GM23338 (cell line): ENCODE measurements at regions not wholly inside any gene's neighbourhood (a gene's known extent, or its start where the extent isn't known, plus 50 kb on each side); places are given as distances from the start of the nearest gene placed in this dataset.
A peak's percentile ranks its signal among the peaks of the same experiment; 100 is the strongest.

Source experiments
- ATAC-seq: fragments of 200-7000 bp; cut with Tn5 transposase; 3 replicates; pipeline ENCODE4 v1.9.1; 2020
- DNase-seq: peaks from one replicate; pipeline ENCODE4 v3.0.0-alpha.2; 2015; ENCODE audit warnings: low spot score
- H2AFZ ChIP-seq: fragments of 200-600 bp; sonication (generic); 2 replicates; pipeline ENCODE4 v1.8.0; 2016; ENCODE audit warnings: antibody characterized with exemption, mild to moderate bottlenecking, moderate library complexity
- H3F3A ChIP-seq: fragments of 200-600 bp; sonication (generic); replicated peaks from 2 replicates; pipeline ENCODE4 v1.8.0; 2017; ENCODE audit warnings: antibody characterized with exemption, mixed run types, low read depth
- H3K27ac ChIP-seq: fragments of 200-600 bp; sonication (generic); 2 replicates; pipeline ENCODE4 v1.6.1; 2016; ENCODE audit warnings: low read depth
- H3K27me3 ChIP-seq: fragments of 200-600 bp; sonication (generic); 2 replicates; pipeline ENCODE4 v1.8.0; 2016; ENCODE audit warnings: mild to moderate bottlenecking, mixed run types, moderate library complexity; ENCODE audit not compliant: insufficient read depth
- H3K36me3 ChIP-seq: fragments of 200-600 bp; sonication (generic); 2 replicates; pipeline ENCODE4 v1.8.0; 2016; ENCODE audit warnings: mild to moderate bottlenecking; ENCODE audit not compliant: insufficient read depth
- H3K4me1 ChIP-seq: fragments of 200-600 bp; sonication (generic); 2 replicates; pipeline ENCODE4 v1.8.0; 2016; ENCODE audit warnings: mild to moderate bottlenecking, moderate library complexity; ENCODE audit not compliant: insufficient read depth
- H3K4me2 ChIP-seq: fragments of 200-600 bp; sonication (generic); 2 replicates; pipeline ENCODE4 v1.7.1; 2017; ENCODE audit warnings: mixed run types
- H3K4me3 ChIP-seq: fragments of 200-600 bp; sonication (generic); 2 replicates; pipeline ENCODE4 v1.6.1; 2016; ENCODE audit warnings: mixed run types
- H3K79me2 ChIP-seq: fragments of 200-600 bp; sonication (generic); replicated peaks from 2 replicates; pipeline ENCODE4 v1.8.0; 2017; ENCODE audit warnings: mild to moderate bottlenecking; ENCODE audit not compliant: insufficient read depth
- H3K9me2 ChIP-seq: fragments of 200-600 bp; sonication (generic); 2 replicates; pipeline ENCODE4 v1.8.0; 2017; ENCODE audit not compliant: insufficient read depth
- H4K20me1 ChIP-seq: fragments of 200-600 bp; sonication (generic); replicated peaks from 2 replicates; pipeline ENCODE4 v1.8.0; 2017; ENCODE audit warnings: mild to moderate bottlenecking; ENCODE audit not compliant: insufficient read depth
- H3K27ac Mint-ChIP-seq: 2 replicates; pipeline ENCODE4 v1.8.0; 2020; ENCODE audit warnings: inconsistent platforms, mild to moderate bottlenecking, moderate library complexity, mixed read lengths
- H3K27me3 Mint-ChIP-seq: 3 replicates; pipeline ENCODE4 v1.8.0; 2022; ENCODE audit warnings: low read depth, mild to moderate bottlenecking, moderate library complexity, mixed read lengths, inconsistent platforms; ENCODE audit not compliant: insufficient read depth, poor library complexity
- H3K36me3 Mint-ChIP-seq: 3 replicates; pipeline ENCODE4 v1.8.0; 2021; ENCODE audit warnings: low read depth, mild to moderate bottlenecking, inconsistent platforms, moderate library complexity, mixed read lengths
- H3K4me1 Mint-ChIP-seq: 3 replicates; pipeline ENCODE4 v1.8.0; 2020; ENCODE audit warnings: mild to moderate bottlenecking, inconsistent platforms, mixed read lengths
- H3K4me3 Mint-ChIP-seq: 3 replicates; pipeline ENCODE4 v1.8.0; 2021; ENCODE audit warnings: moderate library complexity, mild to moderate bottlenecking, inconsistent platforms, mixed read lengths
- H3K9me3 Mint-ChIP-seq: 3 replicates; pipeline ENCODE4 v1.8.0; 2020; ENCODE audit warnings: moderate library complexity, mild to moderate bottlenecking, inconsistent platforms, mixed read lengths
- CREB1 ChIP-seq: fragments of 250-450 bp; sonication (Bioruptor Pico); IDR thresholded peaks from 2 replicates; pipeline ENCODE4 v1.5.0; 2020; ENCODE audit warnings: low read depth, mild to moderate bottlenecking, moderate library complexity
- EZH2 ChIP-seq: fragments of 200-600 bp; sonication (generic); IDR thresholded peaks from one replicate; pipeline ENCODE4 v1.8.0; 2017; ENCODE audit warnings: antibody characterized with exemption, mild to moderate bottlenecking, low read depth; ENCODE audit not compliant: unreplicated experiment
- EZH2phosphoT487 ChIP-seq: fragments of 200-600 bp; sonication (generic); IDR thresholded peaks from one replicate; pipeline ENCODE4 v1.8.1; 2018; ENCODE audit warnings: antibody characterized with exemption; ENCODE audit not compliant: unreplicated experiment
- JUNB ChIP-seq: IDR thresholded peaks from one replicate; pipeline ENCODE4 v1.6.1; 2016; ENCODE audit warnings: antibody characterized with exemption; ENCODE audit not compliant: unreplicated experiment
- NANOG ChIP-seq: IDR thresholded peaks from 2 replicates; pipeline ENCODE4 v1.6.1; 2016; ENCODE audit warnings: antibody characterized with exemption, borderline replicate concordance
- POLR2AphosphoS5 ChIP-seq: IDR thresholded peaks from 2 replicates; pipeline ENCODE4 v1.6.1; 2016; ENCODE audit warnings: antibody characterized with exemption, low read depth
- STAT1 ChIP-seq: IDR thresholded peaks from one replicate; pipeline ENCODE4 v1.6.1; 2016; ENCODE audit warnings: antibody characterized with exemption; ENCODE audit not compliant: unreplicated experiment
- ZNF114 ChIP-seq: fragments of 250-450 bp; sonication (Bioruptor Pico); IDR thresholded peaks from 2 replicates; pipeline ENCODE4 v1.5.0; 2020; ENCODE audit warnings: mild to moderate bottlenecking, moderate library complexity
- ZNF331 ChIP-seq: fragments of 250-450 bp; sonication (Bioruptor Pico); IDR thresholded peaks from 2 replicates; pipeline ENCODE4 v1.5.0; 2020; ENCODE audit warnings: low read depth, mild to moderate bottlenecking, moderate library complexity
- TF ChIP-seq, protein P1 (sequence below): IDR thresholded peaks from one replicate; pipeline ENCODE4 v1.6.1; 2018; ENCODE audit warnings: antibody characterized with exemption; ENCODE audit not compliant: unreplicated experiment
- TF ChIP-seq, protein P2 (sequence below): fragments of 250-450 bp; sonication (Bioruptor Pico); IDR thresholded peaks from 2 replicates; pipeline ENCODE4 v1.5.0; 2020; ENCODE audit warnings: mild to moderate bottlenecking, moderate library complexity
- TF ChIP-seq, protein P3 (sequence below), 2 experiments: fragments of 200-600 bp in 1 of 2; sonication (generic) in 1 of 2; conservative IDR thresholded peaks; 2 replicates each; pipeline versions ENCODE4 v1.5.1 to v1.6.1; 2016 to 2017; ENCODE audit warnings: antibody characterized with exemption in 2 of 2, low read depth in 2 of 2, mild to moderate bottlenecking in 2 of 2, moderate library complexity in 1 of 2
- TF ChIP-seq, protein P4 (sequence below): IDR thresholded peaks from 2 replicates; pipeline ENCODE4 v1.6.1; 2016; ENCODE audit warnings: antibody characterized with exemption

DNA sequence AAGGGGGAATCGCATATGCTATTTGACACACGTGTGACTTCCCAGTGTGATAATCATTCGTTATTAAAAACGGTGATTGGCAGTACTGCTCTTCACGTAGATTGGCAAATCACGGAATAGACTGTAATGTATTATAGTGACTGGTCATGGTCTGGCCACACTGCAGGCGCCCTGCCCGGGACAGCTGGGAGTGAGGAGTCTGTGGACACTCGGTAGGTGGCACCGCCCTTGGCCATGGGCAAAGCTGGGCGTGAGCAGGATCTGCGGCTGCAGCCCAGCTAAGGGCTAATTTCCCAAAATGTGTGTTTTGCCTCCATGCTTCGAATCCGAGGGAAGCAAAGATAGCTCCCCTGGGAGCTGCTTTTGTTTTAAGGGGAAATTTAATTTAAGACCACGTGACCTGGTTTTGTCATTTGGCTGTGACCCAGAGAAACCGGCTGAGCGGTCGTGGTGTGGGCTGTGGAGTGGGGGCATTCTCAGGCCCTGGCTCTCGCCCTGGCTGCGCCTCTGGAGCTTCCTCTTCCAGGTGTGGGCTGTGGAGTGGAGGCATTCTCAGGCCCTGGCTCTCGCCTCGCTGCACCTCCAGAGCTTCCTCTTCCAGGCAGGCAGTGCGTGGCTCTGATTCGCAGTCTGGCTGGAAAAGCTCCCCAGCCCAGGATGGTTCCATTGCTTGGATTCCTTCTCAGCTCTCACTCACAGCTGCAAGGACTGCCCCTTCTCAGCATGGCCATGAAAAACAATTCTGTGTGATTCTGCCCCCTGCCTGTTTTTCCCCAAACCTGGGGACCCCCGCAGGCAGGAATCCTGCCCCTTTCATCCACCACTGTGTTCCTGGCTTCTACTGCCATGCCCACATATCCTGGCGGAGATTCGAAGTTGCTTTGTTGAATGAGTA lies 131.1 kb downstream of the OLFM1 start:
- H3K4me1 ChIP-seq, result peaks cover 6% of the 10 kb centered on the region; the same call in 1 of the 2 replicates

More for the DNA sequence above, 131.1 kb downstream of the OLFM1 start:
- Histone ChIP-seq H3K79me2 (no peaks in the 10 kb centered on the region), H3K4me3 (no peak overlapping the region), H3K27me3 (no peaks in the 10 kb centered on the region), H3F3A (no peaks in the 10 kb centered on the region), H3K4me2 (0 out of 2 replicates have a peak overlapping the region, but pooled peaks have one; percentile 26), H4K20me1 (no peaks in the 10 kb centered on the region), H3K9me2 (no peaks in the 10 kb centered on the region), H3K36me3 (no peaks in the 10 kb centered on the region), H3K27ac (no peak overlapping the region), H2AFZ (peak overlapping the region; percentile 87)
- ATAC-seq, result peak; percentile 51
- Mint-ChIP-seq H3K27me3 (peaks cover 25% of the 10 kb centered on the region), H3K36me3 (no peaks in the 10 kb centered on the region), H3K27ac (peak overlapping the region; percentile 68), H3K4me3 (peak overlapping the region; percentile 41; the same call in 1 of the 3 replicates), H3K9me3 (no peaks in the 10 kb centered on the region; the same call in 2 of the 3 replicates), H3K4me1 (peaks cover 51% of the 10 kb centered on the region)
- TF ChIP-seq STAT1 (no peak), CREB1 (CRISPR knock-in tag) (no peak), EZH2phosphoT487 (no peak), NANOG (no peak), POLR2AphosphoS5 (no peak), ZNF331 (no peak), EZH2 (no peak), ZNF114 (no peak), JUNB (no peak)
- TF ChIP-seq, protein P1, sequence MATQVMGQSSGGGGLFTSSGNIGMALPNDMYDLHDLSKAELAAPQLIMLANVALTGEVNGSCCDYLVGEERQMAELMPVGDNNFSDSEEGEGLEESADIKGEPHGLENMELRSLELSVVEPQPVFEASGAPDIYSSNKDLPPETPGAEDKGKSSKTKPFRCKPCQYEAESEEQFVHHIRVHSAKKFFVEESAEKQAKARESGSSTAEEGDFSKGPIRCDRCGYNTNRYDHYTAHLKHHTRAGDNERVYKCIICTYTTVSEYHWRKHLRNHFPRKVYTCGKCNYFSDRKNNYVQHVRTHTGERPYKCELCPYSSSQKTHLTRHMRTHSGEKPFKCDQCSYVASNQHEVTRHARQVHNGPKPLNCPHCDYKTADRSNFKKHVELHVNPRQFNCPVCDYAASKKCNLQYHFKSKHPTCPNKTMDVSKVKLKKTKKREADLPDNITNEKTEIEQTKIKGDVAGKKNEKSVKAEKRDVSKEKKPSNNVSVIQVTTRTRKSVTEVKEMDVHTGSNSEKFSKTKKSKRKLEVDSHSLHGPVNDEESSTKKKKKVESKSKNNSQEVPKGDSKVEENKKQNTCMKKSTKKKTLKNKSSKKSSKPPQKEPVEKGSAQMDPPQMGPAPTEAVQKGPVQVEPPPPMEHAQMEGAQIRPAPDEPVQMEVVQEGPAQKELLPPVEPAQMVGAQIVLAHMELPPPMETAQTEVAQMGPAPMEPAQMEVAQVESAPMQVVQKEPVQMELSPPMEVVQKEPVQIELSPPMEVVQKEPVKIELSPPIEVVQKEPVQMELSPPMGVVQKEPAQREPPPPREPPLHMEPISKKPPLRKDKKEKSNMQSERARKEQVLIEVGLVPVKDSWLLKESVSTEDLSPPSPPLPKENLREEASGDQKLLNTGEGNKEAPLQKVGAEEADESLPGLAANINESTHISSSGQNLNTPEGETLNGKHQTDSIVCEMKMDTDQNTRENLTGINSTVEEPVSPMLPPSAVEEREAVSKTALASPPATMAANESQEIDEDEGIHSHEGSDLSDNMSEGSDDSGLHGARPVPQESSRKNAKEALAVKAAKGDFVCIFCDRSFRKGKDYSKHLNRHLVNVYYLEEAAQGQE, result no peak
- TF ChIP-seq, protein P2, sequence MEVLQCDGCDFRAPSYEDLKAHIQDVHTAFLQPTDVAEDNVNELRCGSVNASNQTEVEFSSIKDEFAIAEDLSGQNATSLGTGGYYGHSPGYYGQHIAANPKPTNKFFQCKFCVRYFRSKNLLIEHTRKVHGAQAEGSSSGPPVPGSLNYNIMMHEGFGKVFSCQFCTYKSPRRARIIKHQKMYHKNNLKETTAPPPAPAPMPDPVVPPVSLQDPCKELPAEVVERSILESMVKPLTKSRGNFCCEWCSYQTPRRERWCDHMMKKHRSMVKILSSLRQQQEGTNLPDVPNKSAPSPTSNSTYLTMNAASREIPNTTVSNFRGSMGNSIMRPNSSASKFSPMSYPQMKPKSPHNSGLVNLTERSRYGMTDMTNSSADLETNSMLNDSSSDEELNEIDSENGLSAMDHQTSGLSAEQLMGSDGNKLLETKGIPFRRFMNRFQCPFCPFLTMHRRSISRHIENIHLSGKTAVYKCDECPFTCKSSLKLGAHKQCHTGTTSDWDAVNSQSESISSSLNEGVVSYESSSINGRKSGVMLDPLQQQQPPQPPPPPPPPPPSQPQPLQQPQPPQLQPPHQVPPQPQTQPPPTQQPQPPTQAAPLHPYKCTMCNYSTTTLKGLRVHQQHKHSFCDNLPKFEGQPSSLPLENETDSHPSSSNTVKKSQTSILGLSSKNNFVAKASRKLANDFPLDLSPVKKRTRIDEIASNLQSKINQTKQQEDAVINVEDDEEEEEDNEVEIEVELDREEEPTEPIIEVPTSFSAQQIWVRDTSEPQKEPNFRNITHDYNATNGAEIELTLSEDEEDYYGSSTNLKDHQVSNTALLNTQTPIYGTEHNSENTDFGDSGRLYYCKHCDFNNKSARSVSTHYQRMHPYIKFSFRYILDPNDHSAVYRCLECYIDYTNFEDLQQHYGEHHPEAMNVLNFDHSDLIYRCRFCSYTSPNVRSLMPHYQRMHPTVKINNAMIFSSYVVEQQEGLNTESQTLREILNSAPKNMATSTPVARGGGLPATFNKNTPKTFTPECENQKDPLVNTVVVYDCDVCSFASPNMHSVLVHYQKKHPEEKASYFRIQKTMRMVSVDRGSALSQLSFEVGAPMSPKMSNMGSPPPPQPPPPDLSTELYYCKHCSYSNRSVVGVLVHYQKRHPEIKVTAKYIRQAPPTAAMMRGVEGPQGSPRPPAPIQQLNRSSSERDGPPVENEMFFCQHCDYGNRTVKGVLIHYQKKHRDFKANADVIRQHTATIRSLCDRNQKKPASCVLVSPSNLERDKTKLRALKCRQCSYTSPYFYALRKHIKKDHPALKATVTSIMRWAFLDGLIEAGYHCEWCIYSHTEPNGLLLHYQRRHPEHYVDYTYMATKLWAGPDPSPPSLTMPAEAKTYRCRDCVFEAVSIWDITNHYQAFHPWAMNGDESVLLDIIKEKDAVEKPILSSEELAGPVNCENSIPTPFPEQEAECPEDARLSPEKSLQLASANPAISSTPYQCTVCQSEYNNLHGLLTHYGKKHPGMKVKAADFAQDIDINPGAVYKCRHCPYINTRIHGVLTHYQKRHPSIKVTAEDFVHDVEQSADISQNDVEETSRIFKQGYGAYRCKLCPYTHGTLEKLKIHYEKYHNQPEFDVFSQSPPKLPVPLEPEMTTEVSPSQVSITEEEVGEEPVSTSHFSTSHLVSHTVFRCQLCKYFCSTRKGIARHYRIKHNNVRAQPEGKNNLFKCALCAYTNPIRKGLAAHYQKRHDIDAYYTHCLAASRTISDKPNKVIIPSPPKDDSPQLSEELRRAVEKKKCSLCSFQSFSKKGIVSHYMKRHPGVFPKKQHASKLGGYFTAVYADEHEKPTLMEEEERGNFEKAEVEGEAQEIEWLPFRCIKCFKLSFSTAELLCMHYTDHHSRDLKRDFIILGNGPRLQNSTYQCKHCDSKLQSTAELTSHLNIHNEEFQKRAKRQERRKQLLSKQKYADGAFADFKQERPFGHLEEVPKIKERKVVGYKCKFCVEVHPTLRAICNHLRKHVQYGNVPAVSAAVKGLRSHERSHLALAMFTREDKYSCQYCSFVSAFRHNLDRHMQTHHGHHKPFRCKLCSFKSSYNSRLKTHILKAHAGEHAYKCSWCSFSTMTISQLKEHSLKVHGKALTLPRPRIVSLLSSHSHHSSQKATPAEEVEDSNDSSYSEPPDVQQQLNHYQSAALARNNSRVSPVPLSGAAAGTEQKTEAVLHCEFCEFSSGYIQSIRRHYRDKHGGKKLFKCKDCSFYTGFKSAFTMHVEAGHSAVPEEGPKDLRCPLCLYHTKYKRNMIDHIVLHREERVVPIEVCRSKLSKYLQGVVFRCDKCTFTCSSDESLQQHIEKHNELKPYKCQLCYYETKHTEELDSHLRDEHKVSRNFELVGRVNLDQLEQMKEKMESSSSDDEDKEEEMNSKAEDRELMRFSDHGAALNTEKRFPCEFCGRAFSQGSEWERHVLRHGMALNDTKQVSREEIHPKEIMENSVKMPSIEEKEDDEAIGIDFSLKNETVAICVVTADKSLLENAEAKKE (CRISPR knock-in tag), result no peak
- TF ChIP-seq, protein P3, sequence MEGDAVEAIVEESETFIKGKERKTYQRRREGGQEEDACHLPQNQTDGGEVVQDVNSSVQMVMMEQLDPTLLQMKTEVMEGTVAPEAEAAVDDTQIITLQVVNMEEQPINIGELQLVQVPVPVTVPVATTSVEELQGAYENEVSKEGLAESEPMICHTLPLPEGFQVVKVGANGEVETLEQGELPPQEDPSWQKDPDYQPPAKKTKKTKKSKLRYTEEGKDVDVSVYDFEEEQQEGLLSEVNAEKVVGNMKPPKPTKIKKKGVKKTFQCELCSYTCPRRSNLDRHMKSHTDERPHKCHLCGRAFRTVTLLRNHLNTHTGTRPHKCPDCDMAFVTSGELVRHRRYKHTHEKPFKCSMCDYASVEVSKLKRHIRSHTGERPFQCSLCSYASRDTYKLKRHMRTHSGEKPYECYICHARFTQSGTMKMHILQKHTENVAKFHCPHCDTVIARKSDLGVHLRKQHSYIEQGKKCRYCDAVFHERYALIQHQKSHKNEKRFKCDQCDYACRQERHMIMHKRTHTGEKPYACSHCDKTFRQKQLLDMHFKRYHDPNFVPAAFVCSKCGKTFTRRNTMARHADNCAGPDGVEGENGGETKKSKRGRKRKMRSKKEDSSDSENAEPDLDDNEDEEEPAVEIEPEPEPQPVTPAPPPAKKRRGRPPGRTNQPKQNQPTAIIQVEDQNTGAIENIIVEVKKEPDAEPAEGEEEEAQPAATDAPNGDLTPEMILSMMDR (conservative IDR thresholded peaks at IDR 0.05; ENCODE audit: low read depth in 2 of 2), result no peak
- TF ChIP-seq, protein P4, sequence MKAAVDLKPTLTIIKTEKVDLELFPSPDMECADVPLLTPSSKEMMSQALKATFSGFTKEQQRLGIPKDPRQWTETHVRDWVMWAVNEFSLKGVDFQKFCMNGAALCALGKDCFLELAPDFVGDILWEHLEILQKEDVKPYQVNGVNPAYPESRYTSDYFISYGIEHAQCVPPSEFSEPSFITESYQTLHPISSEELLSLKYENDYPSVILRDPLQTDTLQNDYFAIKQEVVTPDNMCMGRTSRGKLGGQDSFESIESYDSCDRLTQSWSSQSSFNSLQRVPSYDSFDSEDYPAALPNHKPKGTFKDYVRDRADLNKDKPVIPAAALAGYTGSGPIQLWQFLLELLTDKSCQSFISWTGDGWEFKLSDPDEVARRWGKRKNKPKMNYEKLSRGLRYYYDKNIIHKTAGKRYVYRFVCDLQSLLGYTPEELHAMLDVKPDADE, result no peak
- DNase-seq, result peak; percentile 19
